Naive thymus-derived CD4-positive, alpha-beta T cell (primary cell): ENCODE measurements at regions not wholly inside any gene's neighbourhood (a gene's known extent, or its start where the extent isn't known, plus 50 kb on each side); places are given as distances from the start of the nearest gene placed in this dataset.
"Not testable (repeated sequence)": the region's sequence is repeated elsewhere in the genome, so short reads cannot be mapped to it uniquely, and the experiment has no call there.

Experiments used
- ATAC-seq: fragments of 150-1000 bp; cut with Tn5 transposase; 2 replicates; pipeline ENCODE4 v1.10.0; 2021; ENCODE audit warnings: mild to moderate bottlenecking, moderate library complexity
- CTCF ChIA-PET: fragments of 350-600 bp; sonication (Branson Sonifier 250); formaldehyde crosslinking; loops from one replicate; lab custom pipeline; 2021; ENCODE audit warnings: antibody characterized with exemption; lab: Charles Lee
- POLR2A ChIA-PET: fragments of 350-600 bp; sonication (Branson Sonifier 250); formaldehyde crosslinking; loops from one replicate; lab custom pipeline; 2021; ENCODE audit warnings: antibody characterized with exemption, inconsistent platforms; lab: Charles Lee
- DNase-seq, 9 donors: peaks; one replicate each; pipeline versions ENCODE4 v3.0.0 to v3.0.0-alpha.2; 2020 to 2022; ENCODE audit warnings: mixed read lengths in 1 of 9
- H3K27ac ChIP-seq: one replicate; pipeline ENCODE4 v1.7.0; 2013; ENCODE audit warnings: mild to moderate bottlenecking, low read depth, low read length, moderate library complexity
- H3K27me3 ChIP-seq, 2 donors: one replicate each; pipeline ENCODE4 v1.7.0; 2013; ENCODE audit warnings: low read length in 2 of 2, mild to moderate bottlenecking in 2 of 2, moderate library complexity in 2 of 2; ENCODE audit not compliant: control insufficient read depth in 2 of 2, insufficient read depth in 2 of 2
- H3K36me3 ChIP-seq, 3 experiments: 1 replicate in 2 of 3; 2 replicates in 1 of 3; pipeline ENCODE4 v1.7.0; 2013; ENCODE audit warnings: low read length in 3 of 3, mild to moderate bottlenecking in 3 of 3, moderate library complexity in 1 of 3; ENCODE audit not compliant: insufficient read depth in 3 of 3, control insufficient read depth in 2 of 3
- H3K4me1 ChIP-seq, 2 donors: one replicate each; pipeline ENCODE4 v1.7.0; 2013; ENCODE audit warnings: low read length in 2 of 2, mild to moderate bottlenecking in 2 of 2, moderate library complexity in 1 of 2; ENCODE audit not compliant: control insufficient read depth in 2 of 2, insufficient read depth in 2 of 2
- H3K4me3 ChIP-seq: 2 replicates; pipeline ENCODE4 v1.7.0; 2013; ENCODE audit warnings: mild to moderate bottlenecking, low read length
- H3K9me3 ChIP-seq, 3 experiments: 1 replicate in 2 of 3; 2 replicates in 1 of 3; pipeline ENCODE4 v1.7.0; 2013; ENCODE audit warnings: low read length in 3 of 3; ENCODE audit not compliant: control insufficient read depth in 2 of 3
- H3K27ac Mint-ChIP-seq, 9 donors: one replicate each; pipeline ENCODE4 v1.8.0; 2020 to 2022; ENCODE audit warnings: mixed read lengths in 9 of 9, mild to moderate bottlenecking in 8 of 9, moderate library complexity in 5 of 9, inconsistent platforms in 2 of 9
- H3K27me3 Mint-ChIP-seq, 5 donors: one replicate each; pipeline ENCODE4 v1.8.0; 2021 to 2022; ENCODE audit warnings: mixed read lengths in 5 of 5, mild to moderate bottlenecking in 1 of 5
- H3K36me3 Mint-ChIP-seq, 5 donors: one replicate each; pipeline ENCODE4 v1.8.0; 2020 to 2022; ENCODE audit warnings: mixed read lengths in 5 of 5, mild to moderate bottlenecking in 3 of 5, inconsistent platforms in 1 of 5
- H3K4me1 Mint-ChIP-seq, 7 donors: one replicate each; pipeline ENCODE4 v1.8.0; 2020 to 2022; ENCODE audit warnings: mixed read lengths in 7 of 7, mild to moderate bottlenecking in 3 of 7, inconsistent platforms in 1 of 7
- H3K4me3 Mint-ChIP-seq, 10 donors: one replicate each; pipeline ENCODE4 v1.8.0; 2020 to 2022; ENCODE audit warnings: mild to moderate bottlenecking in 10 of 10, mixed read lengths in 10 of 10, moderate library complexity in 6 of 10, inconsistent platforms in 2 of 10
- H3K9me3 Mint-ChIP-seq, 11 donors: one replicate each; pipeline ENCODE4 v1.8.0; 2020 to 2022; ENCODE audit warnings: mixed read lengths in 11 of 11, mild to moderate bottlenecking in 4 of 11, inconsistent platforms in 1 of 11, moderate library complexity in 1 of 11
- intact Hi-C, 2 donors: fragments of 100-400 bp; cut with micrococcal nuclease; formaldehyde crosslinking; loops; one replicate each; pipeline ENCODE4 v1.15.1; 2023

DNA sequence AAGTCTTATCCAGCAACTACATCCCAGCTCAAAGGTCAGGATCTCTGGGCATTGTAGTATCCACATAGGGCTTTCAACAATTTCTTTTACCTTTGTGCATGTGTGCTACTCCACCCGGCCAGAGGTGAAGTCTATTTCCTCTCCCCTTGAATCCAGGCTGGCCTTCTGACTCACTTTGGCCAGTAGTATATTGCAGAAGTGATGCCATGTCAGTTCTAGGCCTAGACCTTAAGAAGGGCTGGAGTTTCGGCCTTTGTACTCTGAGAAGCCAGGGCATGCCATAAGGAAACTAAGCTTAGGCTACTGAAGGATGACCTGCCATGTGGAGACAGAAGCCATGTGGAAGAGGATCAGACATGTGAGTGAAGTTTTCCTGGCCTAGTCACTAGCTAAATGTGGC is 191.2 kb upstream of the ATP6AP2 start:
- intact Hi-C loops = no loop called here
- Mint-ChIP-seq H3K4me3 (no peak overlapping the region), H3K27ac (no peak overlapping the region), H3K36me3 (no peaks in the 10 kb centered on the region), H3K4me1 (peaks cover 0 to 2% (median 0%) of the 10 kb centered on the region in 7 donors), H3K27me3 (no peaks in the 10 kb centered on the region), H3K9me3 (peaks cover 0 to 2% (median 0%) of the 10 kb centered on the region in 11 donors)
- DNase-seq (no peak), ATAC-seq (no peak)
- no peaks in the 10 kb centered on the region for H3K27me3 ChIP-seq
- H3K9me3 ChIP-seq = no peaks in the 10 kb centered on the region
- CTCF ChIA-PET = no interaction called here
- POLR2A ChIA-PET = no interaction called here
- H3K27ac ChIP-seq = no peak overlapping the region
- no peaks in the 10 kb centered on the region for H3K4me1 ChIP-seq
- no peak overlapping the region for H3K4me3 ChIP-seq
- no peaks in the 10 kb centered on the region for H3K36me3 ChIP-seq

DNA sequence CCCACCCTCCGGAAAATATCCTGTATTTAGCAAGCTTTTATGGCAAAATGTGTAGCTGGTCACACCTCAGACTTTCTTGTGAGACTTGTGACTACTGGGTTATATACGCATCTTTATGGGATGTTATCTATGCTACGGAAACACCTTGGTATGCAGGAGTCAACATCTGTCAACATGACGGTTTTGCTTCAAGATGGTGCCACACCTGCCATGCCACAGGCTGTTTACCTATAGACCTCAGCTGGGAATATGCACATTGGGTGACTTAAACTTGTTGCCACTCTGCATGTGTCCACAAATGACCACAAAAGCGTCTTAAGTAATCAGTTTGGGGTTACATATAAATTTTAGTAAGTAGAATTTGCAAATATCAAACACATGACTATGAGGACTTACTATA is 192.3 kb upstream of the ATP6AP2 start:
- Histone ChIP-seq H3K4me3 (no peak overlapping the region), H3K27me3 (no peaks in the 10 kb centered on the region), H3K9me3 (no peaks in the 10 kb centered on the region), H3K27ac (no peak overlapping the region), H3K4me1 (no peaks in the 10 kb centered on the region), H3K36me3 (no peaks in the 10 kb centered on the region)
- ChIA-PET POLR2A (no interaction called here), CTCF (no interaction called here)
- DNase-seq (no peak), ATAC-seq (no peak)
- intact Hi-C loops = no loop called here
- Mint-ChIP-seq H3K36me3 (no peaks in the 10 kb centered on the region), H3K4me1 (peaks cover 0 to 2% (median 0%) of the 10 kb centered on the region in 7 donors), H3K27ac (no peak overlapping the region), H3K9me3 (peaks cover 0 to 2% (median 0%) of the 10 kb centered on the region in 11 donors), H3K4me3 (no peak overlapping the region), H3K27me3 (no peaks in the 10 kb centered on the region)

DNA sequence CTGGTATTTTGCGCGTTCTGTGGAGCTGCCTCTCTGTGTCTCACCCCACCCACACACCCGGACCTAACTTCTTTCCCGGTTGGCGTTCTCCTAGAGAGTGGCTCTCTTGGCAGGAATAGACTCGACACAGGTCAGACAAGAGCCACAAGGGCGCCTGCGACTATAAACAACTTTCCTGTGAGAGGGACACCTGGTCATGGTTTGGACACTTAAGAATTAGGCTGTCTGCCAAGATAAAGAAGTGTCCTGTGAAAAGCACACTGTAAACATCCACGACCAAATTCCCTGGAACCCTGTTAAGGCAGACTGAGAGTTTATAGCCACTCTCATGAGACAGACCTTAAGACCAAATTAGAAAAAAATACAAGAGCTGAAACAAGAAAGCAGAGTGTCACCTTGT is 192.9 kb upstream of the ATP6AP2 start:
- POLR2A ChIA-PET, H3K9me3 Mint-ChIP-seq, H3K36me3 Mint-ChIP-seq, H3K9me3 ChIP-seq, H3K27ac ChIP-seq, H3K27me3 Mint-ChIP-seq, DNase-seq, CTCF ChIA-PET, H3K4me3 Mint-ChIP-seq, H3K4me3 ChIP-seq, ATAC-seq, H3K4me1 Mint-ChIP-seq, H3K27me3 ChIP-seq, H3K27ac Mint-ChIP-seq, H3K4me1 ChIP-seq, intact Hi-C loops, H3K36me3 ChIP-seq: not testable (repeated sequence)

DNA sequence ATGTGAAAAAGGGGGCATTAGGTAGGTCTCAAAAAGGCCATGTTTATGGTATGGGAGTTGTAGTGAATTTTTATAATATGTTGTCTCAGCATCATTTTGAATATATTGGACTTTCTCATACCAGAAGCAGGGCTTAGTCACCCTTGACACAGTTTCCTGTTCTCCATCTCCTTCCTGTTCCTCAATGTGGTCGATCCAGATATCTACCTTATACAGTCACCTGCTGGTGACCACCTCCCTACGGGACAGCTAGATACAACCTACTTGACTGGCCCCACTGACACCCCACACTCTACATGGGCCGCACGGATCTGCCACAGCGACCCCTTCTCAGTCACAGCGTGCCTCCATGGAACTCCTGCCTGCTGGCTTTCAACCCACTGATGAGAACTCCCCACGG is 193.5 kb upstream of the ATP6AP2 start:
- CTCF ChIA-PET, H3K4me1 ChIP-seq, POLR2A ChIA-PET, H3K27me3 ChIP-seq, H3K36me3 ChIP-seq, intact Hi-C loops, H3K27ac Mint-ChIP-seq, H3K4me3 ChIP-seq, H3K4me1 Mint-ChIP-seq, H3K9me3 Mint-ChIP-seq, H3K27ac ChIP-seq, DNase-seq, H3K27me3 Mint-ChIP-seq, H3K4me3 Mint-ChIP-seq, H3K9me3 ChIP-seq, H3K36me3 Mint-ChIP-seq: not testable (repeated sequence)
- peak; percentile 36 for ATAC-seq

DNA sequence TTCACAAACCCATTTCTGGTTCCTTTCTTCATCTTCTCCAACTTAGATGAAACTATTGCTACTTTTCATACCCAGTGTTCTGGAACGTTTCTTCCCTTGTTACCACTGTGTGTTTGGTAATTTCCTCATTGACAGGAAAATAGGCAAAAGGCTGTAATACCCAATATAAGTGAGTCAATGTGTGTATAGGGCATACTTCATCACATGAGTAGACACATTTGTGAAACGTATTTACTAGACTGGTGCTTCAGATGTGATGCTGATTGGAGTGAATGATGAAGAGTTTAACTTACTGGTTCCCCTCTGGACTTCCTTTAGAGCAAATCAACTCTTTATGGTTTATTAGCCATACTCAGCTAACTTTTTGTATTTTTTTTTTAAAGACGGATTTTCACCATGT is 195.1 kb upstream of the ATP6AP2 start:
- Mint-ChIP-seq H3K27ac (no peak overlapping the region), H3K36me3 (no peaks in the 10 kb centered on the region), H3K4me3 (no peak overlapping the region), H3K4me1 (peaks cover 0 to 2% (median 0%) of the 10 kb centered on the region in 7 donors), H3K9me3 (peaks cover 0 to 1% (median 0%) of the 10 kb centered on the region in 11 donors), H3K27me3 (no peaks in the 10 kb centered on the region)
- no peak overlapping the region for H3K4me3 ChIP-seq
- ATAC-seq (peak; percentile 55), DNase-seq (no peak)
- no peaks in the 10 kb centered on the region for H3K27me3 ChIP-seq
- no peaks in the 10 kb centered on the region for H3K9me3 ChIP-seq
- ChIA-PET POLR2A (no interaction called here), CTCF (no interaction called here)
- no peaks in the 10 kb centered on the region for H3K4me1 ChIP-seq
- no peaks in the 10 kb centered on the region for H3K36me3 ChIP-seq
- intact Hi-C loops = no loop called here
- no peak overlapping the region for H3K27ac ChIP-seq

DNA sequence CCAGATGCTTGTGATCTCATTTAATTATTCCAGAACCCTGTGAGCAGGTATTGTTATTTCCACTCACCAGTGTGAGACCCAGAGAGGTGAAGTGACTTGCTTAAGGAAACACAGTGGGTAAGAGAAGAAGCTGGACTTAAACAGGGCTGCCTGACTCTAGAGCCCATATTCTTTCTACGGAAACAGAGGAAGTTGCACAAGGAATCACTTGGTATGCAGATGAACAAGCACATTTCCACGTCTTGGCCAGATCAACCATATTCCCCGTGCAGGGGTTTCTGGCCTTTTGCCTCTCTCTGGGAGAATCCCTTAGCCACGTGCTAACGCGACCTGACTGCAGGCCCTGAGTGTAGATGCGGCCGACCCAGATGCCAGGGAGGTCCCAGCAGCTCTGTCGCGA is 195.5 kb upstream of the ATP6AP2 start:
- H3K27ac Mint-ChIP-seq = no peak overlapping the region
- no peaks in the 10 kb centered on the region for H3K36me3 Mint-ChIP-seq
- ChIA-PET CTCF (no interaction called here), POLR2A (no interaction called here)
- Histone ChIP-seq H3K36me3 (no peaks in the 10 kb centered on the region), H3K9me3 (no peaks in the 10 kb centered on the region), H3K4me3 (no peak overlapping the region), H3K4me1 (no peaks in the 10 kb centered on the region), H3K27ac (no peak overlapping the region), H3K27me3 (no peaks in the 10 kb centered on the region)
- H3K27me3 Mint-ChIP-seq = no peaks in the 10 kb centered on the region
- H3K4me1 Mint-ChIP-seq = peaks cover 0 to 2% (median 0%) of the 10 kb centered on the region in 7 donors
- H3K4me3 Mint-ChIP-seq = no peak overlapping the region
- intact Hi-C loops = no loop called here
- no peak for ATAC-seq
- peaks cover 0 to 1% (median 0%) of the 10 kb centered on the region in 11 donors for H3K9me3 Mint-ChIP-seq
- DNase-seq = no peak

DNA sequence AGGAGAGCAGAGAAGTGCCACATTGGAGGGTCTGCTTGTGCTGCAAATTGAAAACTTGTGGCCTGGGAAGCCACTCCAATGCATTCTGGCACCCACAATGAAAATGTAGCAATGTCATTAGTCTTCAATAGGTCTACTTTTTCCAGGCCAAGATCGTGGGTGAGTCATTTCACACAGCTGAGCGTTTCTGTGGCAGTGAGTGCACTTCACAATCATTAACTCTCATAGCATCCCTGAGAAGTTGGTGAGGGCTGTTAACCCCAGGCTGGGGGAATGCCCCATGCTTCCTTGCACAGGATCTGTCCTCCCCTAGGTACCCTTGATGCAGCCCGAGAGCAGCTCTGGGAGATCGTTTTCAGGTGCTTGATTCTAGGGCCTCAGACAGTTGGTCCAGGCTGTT is 196.8 kb upstream of the ATP6AP2 start:
- H3K9me3 Mint-ChIP-seq = no peaks in the 10 kb centered on the region
- ChIA-PET POLR2A (no interaction called here), CTCF (no interaction called here)
- no peaks in the 10 kb centered on the region for H3K4me1 ChIP-seq
- H3K36me3 ChIP-seq = no peaks in the 10 kb centered on the region
- ATAC-seq (no peak), DNase-seq (no peak)
- intact Hi-C loops = no loop called here
- no peak overlapping the region for H3K4me3 Mint-ChIP-seq
- no peak overlapping the region for H3K27ac ChIP-seq
- no peaks in the 10 kb centered on the region for H3K27me3 ChIP-seq
- H3K36me3 Mint-ChIP-seq = no peaks in the 10 kb centered on the region
- H3K27ac Mint-ChIP-seq = no peak overlapping the region
- H3K4me1 Mint-ChIP-seq = peaks cover 0 to 3% (median 0%) of the 10 kb centered on the region in 7 donors
- H3K4me3 ChIP-seq = no peak overlapping the region
- H3K9me3 ChIP-seq = no peaks in the 10 kb centered on the region
- H3K27me3 Mint-ChIP-seq = peaks cover 0 to 3% (median 0%) of the 10 kb centered on the region in 5 donors
